Keratinocyte (primary cell): ENCODE measurements at regions not wholly inside any gene's neighbourhood (a gene's known extent, or its start where the extent isn't known, plus 50 kb on each side); places are given as distances from the start of the nearest gene placed in this dataset.

ENCODE experiments used
- EZH2 ChIP-seq: IDR thresholded peaks from one replicate; pipeline ENCODE4 v1.6.1; 2012; ENCODE audit warnings: inconsistent platforms, mild to moderate bottlenecking, low read length, moderate library complexity
- TF ChIP-seq, protein P1 (sequence below), 3 experiments: IDR thresholded peaks in 1 of 3; conservative IDR thresholded peaks in 1 of 3; optimal IDR thresholded peaks in 1 of 3; 2 replicates in 2 of 3; 3 replicates in 1 of 3; pipeline versions ENCODE3 to v1.5.1; 2011; ENCODE audit warnings: low read length in 3 of 3, mild to moderate bottlenecking in 3 of 3, moderate library complexity in 2 of 3, control low read depth in 1 of 3, inconsistent platforms in 1 of 3; ENCODE audit not compliant: insufficient read depth in 2 of 3; ENCODE audit errors: extremely low read depth in 1 of 3

DNA sequence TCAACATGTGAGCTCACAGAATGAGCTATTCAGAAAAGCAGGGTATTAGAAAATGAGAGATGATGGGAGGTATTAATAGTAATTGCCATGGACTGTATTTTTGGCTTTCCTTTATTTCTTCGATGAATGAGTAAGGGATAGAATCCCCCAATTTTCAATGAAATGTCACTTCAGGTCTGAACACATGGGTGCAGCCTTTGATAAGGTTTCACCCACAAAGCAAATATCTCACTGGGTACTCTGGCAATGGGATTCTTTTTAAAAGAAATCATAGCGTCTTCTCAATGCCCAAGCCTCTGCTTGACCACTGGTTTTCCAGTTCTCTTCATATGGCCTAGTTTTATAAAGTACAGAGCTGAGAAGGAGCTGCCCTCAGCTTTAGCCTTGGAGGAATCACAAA, 610.5 kb upstream of the FANCL start:
- TF ChIP-seq, protein P1, sequence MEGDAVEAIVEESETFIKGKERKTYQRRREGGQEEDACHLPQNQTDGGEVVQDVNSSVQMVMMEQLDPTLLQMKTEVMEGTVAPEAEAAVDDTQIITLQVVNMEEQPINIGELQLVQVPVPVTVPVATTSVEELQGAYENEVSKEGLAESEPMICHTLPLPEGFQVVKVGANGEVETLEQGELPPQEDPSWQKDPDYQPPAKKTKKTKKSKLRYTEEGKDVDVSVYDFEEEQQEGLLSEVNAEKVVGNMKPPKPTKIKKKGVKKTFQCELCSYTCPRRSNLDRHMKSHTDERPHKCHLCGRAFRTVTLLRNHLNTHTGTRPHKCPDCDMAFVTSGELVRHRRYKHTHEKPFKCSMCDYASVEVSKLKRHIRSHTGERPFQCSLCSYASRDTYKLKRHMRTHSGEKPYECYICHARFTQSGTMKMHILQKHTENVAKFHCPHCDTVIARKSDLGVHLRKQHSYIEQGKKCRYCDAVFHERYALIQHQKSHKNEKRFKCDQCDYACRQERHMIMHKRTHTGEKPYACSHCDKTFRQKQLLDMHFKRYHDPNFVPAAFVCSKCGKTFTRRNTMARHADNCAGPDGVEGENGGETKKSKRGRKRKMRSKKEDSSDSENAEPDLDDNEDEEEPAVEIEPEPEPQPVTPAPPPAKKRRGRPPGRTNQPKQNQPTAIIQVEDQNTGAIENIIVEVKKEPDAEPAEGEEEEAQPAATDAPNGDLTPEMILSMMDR (optimal IDR thresholded peaks at IDR 0.05 in 1 of 3, IDR thresholded peaks at IDR 0.05 in 1 of 3, conservative IDR thresholded peaks at IDR 0.05 in 1 of 3; ENCODE audit: extremely low read depth in 1 of 3, insufficient read depth in 2 of 3, low read length in 3 of 3) = no peak
- TF ChIP-seq EZH2 = no peak
